ENCODE measurements at regions not wholly inside any gene's neighbourhood (a gene's known extent, or its start where the extent isn't known, plus 50 kb on each side); places are given as distances from the start of the nearest gene placed in this dataset.

DNA sequence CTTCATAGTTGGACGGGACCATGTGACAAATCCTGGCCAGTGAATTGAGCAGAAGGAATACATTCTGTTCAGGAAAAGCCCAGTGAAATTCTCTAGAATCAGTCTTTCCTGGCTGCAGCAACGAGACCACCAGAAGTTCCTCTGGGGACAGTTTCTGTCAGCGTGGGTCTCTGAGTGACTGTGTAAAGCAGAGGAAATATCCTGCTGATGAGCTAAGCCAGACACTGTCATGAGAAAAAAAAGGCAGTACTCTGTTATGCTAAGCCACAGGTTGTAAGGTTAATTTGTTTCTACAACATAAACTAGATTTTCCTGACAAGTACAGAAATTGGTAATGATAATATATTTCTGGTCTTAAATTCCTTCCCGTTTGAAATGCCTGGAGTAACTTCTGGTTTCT, 664.4 kb downstream of the LMO4 start:
- Mint-ChIP-seq H3K9me3 (no peaks in the 10 kb centered on the region), H3K27me3 (no peaks in the 10 kb centered on the region), H3K36me3 (ENCODE audit: low read depth) (no peaks in the 10 kb centered on the region), H3K4me3 (no peak overlapping the region), H3K4me1 (ENCODE audit: low read depth) (no peaks in the 10 kb centered on the region), H3K27ac (no peak overlapping the region)
- no peak for TF ChIP-seq CTCF (IDR thresholded peaks at IDR 0.05)
- ChIA-PET POLR2A (no interaction called here), CTCF (no interaction called here)
- ATAC-seq (no peak), DNase-seq (no peak)
- intact Hi-C loops (cut with micrococcal nuclease): no loop called here

DNA sequence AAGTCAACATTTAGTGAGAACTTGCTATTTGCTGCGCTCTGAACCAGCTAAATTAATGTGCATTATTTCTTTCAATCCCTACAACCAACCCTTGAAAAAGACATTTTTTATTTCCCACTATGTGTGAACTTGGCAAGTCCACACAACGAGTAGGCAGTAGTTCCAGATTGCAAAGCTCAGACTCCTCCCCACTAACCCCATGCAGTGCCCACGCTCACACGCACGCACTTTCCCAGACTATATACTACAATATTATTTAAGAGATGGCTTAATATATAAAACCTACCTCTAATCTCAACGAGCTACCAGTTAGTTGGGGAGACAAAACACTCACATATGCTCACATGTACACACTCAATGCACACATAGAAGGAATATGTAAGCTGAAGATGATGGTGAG, 671.2 kb downstream of the LMO4 start:
- H3K27ac Mint-ChIP-seq: no peak overlapping the region
- H3K4me3 Mint-ChIP-seq: no peak overlapping the region
- intact Hi-C loops (cut with micrococcal nuclease): no loop called here
- TF ChIP-seq CTCF (IDR thresholded peaks at IDR 0.05): no peak
- ChIA-PET CTCF (interaction anchor here (0.7 kb wide), 1 partner anchor 31 kb away, joined by 3 read pairs; no protein-coding TSS in a partner anchor), POLR2A (no interaction called here)
- H3K9me3 Mint-ChIP-seq: no peaks in the 10 kb centered on the region
- DNase-seq (no peak), ATAC-seq (no peak)
- peaks cover 4% of the 10 kb centered on the region for H3K27me3 Mint-ChIP-seq
- H3K4me1 Mint-ChIP-seq (ENCODE audit: low read depth): no peaks in the 10 kb centered on the region
- H3K36me3 Mint-ChIP-seq (ENCODE audit: low read depth): no peaks in the 10 kb centered on the region

DNA sequence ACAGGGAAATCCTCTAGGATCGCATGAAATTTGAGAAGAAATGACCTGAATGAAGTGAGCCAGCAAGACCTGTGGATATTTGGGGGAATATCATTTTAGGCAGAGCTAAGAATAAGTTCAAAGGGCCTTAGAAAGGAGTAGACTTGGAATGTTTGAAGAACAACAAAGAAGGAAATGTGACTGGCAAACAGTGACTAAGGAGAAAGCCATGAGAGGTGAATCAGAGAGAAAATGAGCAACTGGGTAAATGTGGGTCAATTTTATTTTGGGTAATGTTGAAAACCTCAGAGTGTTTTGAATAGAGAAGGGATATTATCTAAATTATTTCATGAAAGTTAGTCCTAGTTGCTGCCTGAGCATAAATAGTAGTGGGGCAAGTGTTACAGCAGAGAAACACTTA, 672.8 kb downstream of the LMO4 start:
- intact Hi-C loops (cut with micrococcal nuclease): no loop called here
- CTCF ChIA-PET: no interaction called here
- ATAC-seq: no peak
- H3K36me3 Mint-ChIP-seq (ENCODE audit: low read depth): no peaks in the 10 kb centered on the region
- POLR2A ChIA-PET: no interaction called here
- peaks cover 6% of the 10 kb centered on the region for H3K27me3 Mint-ChIP-seq
- no peak for TF ChIP-seq CTCF (IDR thresholded peaks at IDR 0.05)
- H3K4me1 Mint-ChIP-seq (ENCODE audit: low read depth): no peaks in the 10 kb centered on the region
- no peak for DNase-seq
- no peak overlapping the region for H3K27ac Mint-ChIP-seq
- no peak overlapping the region for H3K4me3 Mint-ChIP-seq
- no peaks in the 10 kb centered on the region for H3K9me3 Mint-ChIP-seq

- Mint-ChIP-seq H3K9me3 (no peaks in the 10 kb centered on the region), H3K27me3 (peaks cover 8% of the 10 kb centered on the region), H3K27ac (no peak overlapping the region), H3K36me3 (ENCODE audit: low read depth) (no peaks in the 10 kb centered on the region), H3K4me3 (no peak overlapping the region), H3K4me1 (ENCODE audit: low read depth) (no peaks in the 10 kb centered on the region)
- ATAC-seq: no peak
- intact Hi-C loops (cut with micrococcal nuclease): no loop called here
- no peak for DNase-seq
- ChIA-PET POLR2A (no interaction called here), CTCF (no interaction called here)
- no peak for TF ChIP-seq CTCF (IDR thresholded peaks at IDR 0.05)
Measured at GRCh38 chr1:88003255-88003654, 674.6 kb downstream of the LMO4 start.

DNA sequence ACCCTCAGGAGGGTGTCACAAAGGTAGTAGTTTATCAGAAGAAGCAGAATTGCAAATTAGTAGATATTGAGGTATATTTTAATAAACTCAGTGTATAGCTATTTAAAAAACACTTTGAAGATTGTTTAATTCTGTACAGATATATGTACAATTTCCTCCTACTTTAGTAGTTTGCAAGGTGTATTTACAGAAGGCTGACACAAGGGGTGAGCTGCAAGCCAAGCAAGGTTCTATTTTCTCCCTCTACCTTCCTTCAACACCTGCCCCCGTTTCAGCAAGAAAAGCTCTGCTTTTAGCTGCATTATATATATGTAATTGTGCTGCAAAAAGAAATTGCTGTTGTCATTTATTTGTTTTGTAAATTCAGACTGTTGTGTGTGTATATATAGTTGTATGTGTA, 674.2 kb upstream of the PKN2 start:
- Mint-ChIP-seq H3K27me3 (peaks cover 12% of the 10 kb centered on the region), H3K4me3 (no peak overlapping the region), H3K36me3 (ENCODE audit: low read depth) (no peaks in the 10 kb centered on the region), H3K4me1 (ENCODE audit: low read depth) (no peaks in the 10 kb centered on the region), H3K27ac (no peak overlapping the region), H3K9me3 (no peaks in the 10 kb centered on the region)
- TF ChIP-seq CTCF (IDR thresholded peaks at IDR 0.05): no peak
- intact Hi-C loops (cut with micrococcal nuclease): no loop called here
- CTCF ChIA-PET: no interaction called here
- POLR2A ChIA-PET: no interaction called here
- DNase-seq (no peak), ATAC-seq (no peak)

All from activated CD8-positive, alpha-beta T cell treated with anti-CD3 and anti-CD28 coated beads for 36 hours (primary cell).